Muscle of leg (tissue), 3 donors: ENCODE measurements at regions not wholly inside any gene's neighbourhood (a gene's known extent, or its start where the extent isn't known, plus 50 kb on each side); places are given as distances from the start of the nearest gene placed in this dataset.
"Not testable (repeated sequence)": the region's sequence is repeated elsewhere in the genome, so short reads cannot be mapped to it uniquely, and the experiment has no call there.

Experiments
- DNase-seq: peaks from one replicate; pipeline ENCODE4 v3.0.0; 2013
- H3K27ac ChIP-seq: one replicate; pipeline ENCODE4 v1.5.1; 2013; ENCODE audit warnings: mild to moderate bottlenecking, low read length, control low read depth
- H3K27me3 ChIP-seq: one replicate; pipeline ENCODE4 v1.6.1; 2013; ENCODE audit warnings: low read length; ENCODE audit not compliant: control insufficient read depth, insufficient read depth
- H3K36me3 ChIP-seq: one replicate; pipeline ENCODE4 v1.6.1; 2013; ENCODE audit warnings: low read length; ENCODE audit not compliant: control insufficient read depth, insufficient read depth
- H3K4me1 ChIP-seq: one replicate; pipeline ENCODE4 v1.6.1; 2013; ENCODE audit warnings: low read length; ENCODE audit not compliant: control insufficient read depth, insufficient read depth
- H3K4me3 ChIP-seq: one replicate; pipeline ENCODE4 v1.5.1; 2013; ENCODE audit warnings: low read length, control low read depth
- H3K9me3 ChIP-seq: replicated peaks from 2 replicates; pipeline ENCODE4 v1.6.1; 2013; ENCODE audit warnings: low read depth, low read length; ENCODE audit not compliant: control insufficient read depth
- WGBS: methylation state at CpG from one replicate; pipeline ENCODE4 v1.1.5; 2013; ENCODE audit warnings: missing lambda C conversion rate; ENCODE audit not compliant: insufficient coverage; 5-methylcytosine and 5-hydroxymethylcytosine counted together

DNA sequence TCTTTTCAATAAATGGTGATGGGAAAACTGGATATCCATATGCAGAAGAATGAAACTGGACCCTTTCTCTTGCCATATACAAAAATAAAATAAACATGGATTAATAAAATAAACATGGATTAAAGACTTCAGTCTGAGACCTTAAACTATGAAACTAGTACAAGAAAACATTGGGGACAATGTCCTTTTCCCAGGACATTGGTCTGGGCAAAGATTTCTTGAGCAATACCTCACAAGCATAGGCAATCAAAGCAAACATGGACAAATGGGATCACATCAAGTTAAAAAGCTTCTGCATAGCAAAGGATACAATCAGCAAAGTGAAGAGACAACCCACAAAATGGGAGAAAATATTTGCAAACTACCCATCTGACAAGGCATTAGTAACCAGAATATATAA, 108.5 kb downstream of the SOX3 start:
- not testable (repeated sequence) for H3K9me3 ChIP-seq, DNase-seq, H3K36me3 ChIP-seq, H3K4me1 ChIP-seq, H3K27ac ChIP-seq, H3K27me3 ChIP-seq, H3K4me3 ChIP-seq

DNA sequence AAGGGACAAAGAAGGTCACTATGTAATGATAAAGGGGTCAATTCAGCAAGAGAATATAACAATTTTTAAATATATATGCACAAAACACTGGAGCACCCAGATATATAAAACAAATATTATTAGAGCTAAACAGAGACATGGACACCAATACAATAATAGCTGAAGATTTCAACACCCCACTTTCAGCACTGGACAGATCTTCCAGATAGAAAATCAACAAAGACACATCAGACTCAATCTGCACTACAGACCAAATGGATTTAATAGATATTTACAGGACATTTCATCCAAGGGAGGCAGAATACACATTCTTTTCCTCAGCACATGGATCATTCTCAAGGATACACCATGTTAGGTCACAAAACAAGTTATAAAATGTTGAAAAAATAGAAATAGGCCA, 111.4 kb downstream of the SOX3 start:
- H3K27ac ChIP-seq = no peak overlapping the region
- H3K4me3 ChIP-seq = no peak overlapping the region
- H3K27me3 ChIP-seq = no peaks in the 10 kb centered on the region
- no peaks in the 10 kb centered on the region for H3K9me3 ChIP-seq
- H3K36me3 ChIP-seq = no peaks in the 10 kb centered on the region
- no peak for DNase-seq
- H3K4me1 ChIP-seq = no peaks in the 10 kb centered on the region

DNA sequence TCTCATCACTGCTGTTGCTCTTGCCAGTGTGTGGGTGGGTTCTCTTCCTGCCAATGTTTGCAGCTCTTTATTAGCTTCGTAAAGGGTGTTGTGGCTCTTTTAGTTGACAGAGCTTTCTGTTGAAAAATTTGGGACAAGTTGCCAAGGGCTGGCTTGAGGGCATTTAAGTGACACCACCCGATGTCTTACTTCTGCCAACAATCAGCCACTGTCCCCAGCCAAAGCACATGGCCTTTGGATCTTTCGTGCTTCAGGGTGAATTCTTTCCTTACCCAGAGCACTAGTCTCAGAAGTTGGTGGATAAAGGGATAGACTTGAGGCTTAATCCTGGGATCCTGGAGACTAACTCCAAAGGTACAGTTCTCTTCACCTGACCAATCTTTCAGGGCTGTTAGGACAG, 113.6 kb downstream of the SOX3 start:
- Histone ChIP-seq H3K27me3 (no peaks in the 10 kb centered on the region), H3K4me3 (no peak overlapping the region), H3K27ac (no peak overlapping the region), H3K9me3 (no peaks in the 10 kb centered on the region), H3K4me1 (no peaks in the 10 kb centered on the region), H3K36me3 (no peaks in the 10 kb centered on the region)
- WGBS = no CpG with 5 or more reads among the region's 3 CpGs
- peak; percentile 0 for DNase-seq

DNA sequence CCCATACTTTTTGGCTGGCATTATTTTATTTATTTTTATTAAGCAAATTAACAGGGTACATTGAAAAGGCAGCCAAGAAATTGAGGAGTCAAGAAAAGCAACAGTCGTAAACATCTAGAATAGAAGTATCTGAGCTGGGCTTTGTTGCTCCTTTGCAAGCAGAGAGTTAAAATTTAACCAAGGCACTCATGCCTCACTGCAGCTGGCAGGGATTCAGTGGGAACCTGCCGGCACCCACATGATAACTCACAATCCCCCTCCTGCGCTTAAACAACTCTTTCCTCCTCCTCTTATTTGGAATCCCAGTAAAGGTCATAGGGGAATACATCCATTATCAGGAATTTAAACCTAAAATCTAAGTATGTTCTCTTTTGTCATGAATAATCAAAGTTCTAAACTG, 115.5 kb downstream of the SOX3 start:
- no CpG with 5 or more reads among the region's 3 CpGs for WGBS
- Histone ChIP-seq H3K4me1 (no peaks in the 10 kb centered on the region), H3K4me3 (no peak overlapping the region), H3K36me3 (no peaks in the 10 kb centered on the region), H3K27me3 (no peaks in the 10 kb centered on the region), H3K9me3 (no peaks in the 10 kb centered on the region), H3K27ac (no peak overlapping the region)
- no peak for DNase-seq

DNA sequence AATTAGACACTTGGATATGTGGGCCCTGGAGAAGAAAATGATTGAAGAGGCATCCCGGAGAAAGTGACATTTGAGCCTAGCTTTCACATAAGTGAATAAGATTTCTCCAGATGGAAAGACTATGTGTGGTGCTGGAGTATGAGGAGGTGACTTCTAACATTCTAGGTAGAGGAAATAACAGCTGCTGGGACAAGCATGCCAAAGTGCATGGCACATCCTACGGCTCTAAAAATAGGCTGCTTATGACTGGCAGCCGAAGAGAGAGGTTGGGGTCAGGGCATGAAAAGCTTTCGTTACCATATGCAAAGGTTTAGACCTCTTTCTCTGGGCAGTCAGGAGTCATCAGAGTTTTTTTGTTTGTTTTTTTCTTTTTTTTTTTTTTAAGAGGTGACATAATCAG, 142.0 kb downstream of the SOX3 start:
- WGBS = 55% methylated on average over 3 of the region's 4 CpGs

DNA sequence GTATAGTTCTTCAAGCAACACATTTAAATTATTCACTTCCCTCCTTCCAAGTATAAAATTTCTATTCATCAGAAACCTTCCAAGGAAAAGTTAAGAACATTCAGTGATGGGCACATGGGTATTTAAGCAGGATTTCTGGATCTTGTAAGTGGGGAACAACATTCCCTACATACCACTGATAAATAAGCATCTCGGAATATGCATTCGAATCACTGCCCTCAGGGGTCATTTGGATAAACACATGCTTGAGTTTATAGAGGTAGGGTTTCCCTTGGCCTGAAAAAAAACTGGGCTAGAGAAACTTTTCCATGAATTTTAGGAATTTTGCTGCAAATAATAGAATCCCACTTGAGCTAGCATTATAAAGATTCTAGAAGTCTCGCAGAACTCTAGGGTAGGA, 143.9 kb downstream of the SOX3 start:
- no peaks in the 10 kb centered on the region for H3K9me3 ChIP-seq
- H3K4me1 ChIP-seq = no peaks in the 10 kb centered on the region
- H3K4me3 ChIP-seq = no peak overlapping the region
- no peak overlapping the region for H3K27ac ChIP-seq
- WGBS = no CpG with 5 or more reads among the region's 3 CpGs
- H3K36me3 ChIP-seq = no peaks in the 10 kb centered on the region
- DNase-seq = no peak
- peaks cover 6% of the 10 kb centered on the region for H3K27me3 ChIP-seq

More for the DNA sequence above, 142.0 kb downstream of the SOX3 start:
- no peaks in the 10 kb centered on the region for H3K9me3 ChIP-seq
- H3K4me3 ChIP-seq = no peak overlapping the region
- no peak overlapping the region for H3K27ac ChIP-seq
- DNase-seq = peak; percentile 5
- peaks cover 2% of the 10 kb centered on the region for H3K27me3 ChIP-seq
- H3K36me3 ChIP-seq = no peaks in the 10 kb centered on the region
- H3K4me1 ChIP-seq = no peaks in the 10 kb centered on the region

DNA sequence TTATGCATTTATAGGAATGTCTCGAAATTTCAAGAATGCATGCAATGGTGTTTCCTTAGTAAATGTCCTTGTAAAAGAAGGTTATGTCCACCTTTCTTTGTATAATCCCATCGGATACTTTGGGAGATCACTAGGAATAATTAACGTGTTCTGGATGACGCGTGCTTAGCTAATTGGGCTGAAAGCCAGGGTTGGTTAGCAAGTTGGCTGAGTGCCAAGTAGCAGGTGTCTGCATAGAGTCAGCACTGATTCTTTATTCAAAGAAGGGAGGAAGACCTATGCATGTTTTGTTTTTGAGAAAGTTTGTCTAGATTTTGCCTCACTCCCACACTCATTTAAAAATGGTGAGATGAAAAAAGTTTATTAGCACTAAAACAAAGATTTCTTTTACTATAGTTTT, 144.6 kb downstream of the SOX3 start:
- Histone ChIP-seq H3K36me3 (no peaks in the 10 kb centered on the region), H3K4me1 (no peaks in the 10 kb centered on the region), H3K27me3 (peaks cover 7% of the 10 kb centered on the region), H3K4me3 (no peak overlapping the region), H3K27ac (no peak overlapping the region), H3K9me3 (no peaks in the 10 kb centered on the region)
- WGBS = 62% methylated on average over 4 of the region's 5 CpGs
- no peak for DNase-seq

DNA sequence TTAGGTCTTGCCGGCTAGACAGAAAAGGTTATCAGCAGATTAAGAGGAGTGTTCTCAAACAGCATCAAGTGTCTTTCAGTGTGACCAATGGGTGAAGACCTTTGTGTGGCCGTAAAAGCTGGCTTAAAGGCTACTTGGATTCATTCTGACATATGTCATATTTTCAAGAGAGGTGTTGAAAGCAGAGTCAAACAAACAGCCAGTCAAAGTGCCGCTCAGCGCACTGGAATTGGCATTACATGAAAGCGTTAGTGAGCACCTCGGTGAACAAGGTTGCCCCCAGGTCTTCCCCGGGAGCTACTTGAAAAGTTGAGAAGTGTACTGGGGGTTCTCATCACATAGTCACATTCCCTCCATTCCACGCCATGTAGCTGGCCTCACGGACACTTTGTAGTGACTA, 148.9 kb downstream of the SOX3 start:
- H3K36me3 ChIP-seq = no peaks in the 10 kb centered on the region
- DNase-seq = no peak
- H3K4me1 ChIP-seq = no peaks in the 10 kb centered on the region
- H3K27me3 ChIP-seq = peaks cover 13% of the 10 kb centered on the region
- H3K4me3 ChIP-seq = no peak overlapping the region
- H3K27ac ChIP-seq = no peak overlapping the region
- 55% methylated on average over 4 of the region's 9 CpGs for WGBS
- H3K9me3 ChIP-seq = no peaks in the 10 kb centered on the region

DNA sequence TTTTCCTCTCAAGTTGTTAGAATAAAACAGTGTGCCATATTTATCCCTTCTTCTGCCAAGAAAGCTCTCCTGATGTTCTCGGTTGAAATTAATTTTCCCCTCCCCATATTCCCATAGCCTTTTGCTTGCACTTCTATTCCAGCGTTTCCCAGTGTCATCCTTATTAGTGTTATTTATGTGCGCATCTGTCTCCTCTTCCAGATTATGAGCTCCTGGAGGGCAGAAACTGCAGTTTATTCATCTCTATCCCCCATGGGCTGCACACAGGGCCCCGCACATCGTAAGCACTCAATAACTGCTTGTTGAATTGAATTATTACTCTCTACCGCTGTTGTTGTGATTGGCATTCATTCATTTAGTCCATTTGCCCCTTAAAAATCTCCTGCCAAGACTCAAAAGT, 149.4 kb downstream of the SOX3 start:
- Histone ChIP-seq H3K4me1 (no peaks in the 10 kb centered on the region), H3K9me3 (no peaks in the 10 kb centered on the region), H3K36me3 (no peaks in the 10 kb centered on the region), H3K27me3 (peaks cover 13% of the 10 kb centered on the region), H3K27ac (no peak overlapping the region), H3K4me3 (no peak overlapping the region)
- DNase-seq = no peak
- 70% methylated on average over 3 of the region's 6 CpGs for WGBS

DNA sequence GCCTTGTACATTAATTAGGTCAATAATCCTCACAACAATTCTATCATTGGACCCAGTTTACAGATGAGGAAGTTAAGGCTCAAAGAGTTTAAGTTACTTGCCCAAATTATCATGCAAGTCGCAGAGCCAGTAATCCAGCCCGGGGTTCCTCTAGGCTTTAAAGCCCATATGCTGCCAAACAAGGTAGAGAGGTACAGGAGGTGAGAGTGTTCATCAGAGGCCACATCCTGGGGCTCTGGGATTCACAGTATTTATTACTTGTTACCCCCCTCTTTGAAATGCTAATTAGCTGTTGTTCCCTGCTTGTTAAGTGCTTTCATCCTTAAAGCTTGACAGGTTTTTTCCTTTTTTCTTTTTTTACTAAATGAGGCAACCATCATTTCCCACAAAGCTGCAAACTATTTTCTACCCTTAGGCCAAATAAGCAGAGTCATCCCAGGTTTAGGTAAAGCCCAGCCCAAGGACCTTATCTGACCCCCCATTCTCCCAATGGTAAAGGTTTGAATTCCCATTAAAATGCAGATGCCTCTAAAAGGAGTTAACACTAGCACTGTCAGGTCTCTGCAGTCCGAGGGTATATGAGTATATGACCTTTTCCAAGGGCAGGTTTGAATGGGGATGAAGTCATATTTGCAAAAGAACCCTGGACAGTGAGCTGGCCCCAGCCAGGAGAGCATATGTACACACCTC, 150.3 kb downstream of the SOX3 start:
- Histone ChIP-seq H3K27ac (no peak overlapping the region), H3K4me1 (no peaks in the 10 kb centered on the region), H3K4me3 (no peak overlapping the region), H3K36me3 (no peaks in the 10 kb centered on the region), H3K27me3 (peaks cover 13% of the 10 kb centered on the region), H3K9me3 (no peaks in the 10 kb centered on the region)
- no peak for DNase-seq
- no CpG with 5 or more reads among the region's 3 CpGs for WGBS

DNA sequence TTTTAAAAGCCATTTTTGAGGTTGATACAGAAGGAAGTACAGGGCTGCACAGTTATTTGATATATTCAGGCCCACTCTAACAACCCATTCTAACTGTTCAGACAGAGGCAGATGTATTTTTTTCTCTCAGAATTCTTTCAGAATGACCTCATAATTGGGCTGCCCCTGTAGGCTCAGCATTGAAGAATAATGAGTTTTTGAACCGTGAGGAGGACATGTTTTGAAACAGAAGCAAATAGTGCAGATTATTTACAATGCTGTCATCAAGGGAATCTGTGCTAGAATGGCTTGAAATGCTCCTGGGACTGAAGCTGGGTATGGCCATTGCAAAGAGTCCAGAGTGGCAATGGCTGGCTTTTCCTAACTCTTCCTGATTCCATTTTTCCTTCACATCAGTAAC, 158.1 kb downstream of the SOX3 start:
- Histone ChIP-seq H3K9me3 (no peaks in the 10 kb centered on the region), H3K4me1 (no peaks in the 10 kb centered on the region), H3K4me3 (no peak overlapping the region), H3K27ac (no peak overlapping the region), H3K27me3 (no peaks in the 10 kb centered on the region), H3K36me3 (no peaks in the 10 kb centered on the region)
- DNase-seq = no peak
- WGBS = 0% methylated on average over 1 of the region's 1 CpG
